Mesenchymal stem cell (in vitro differentiated cells and primary cell): ENCODE measurements at regions not wholly inside any gene's neighbourhood (a gene's known extent, or its start where the extent isn't known, plus 50 kb on each side); places are given as distances from the start of the nearest gene placed in this dataset.

Experiments used
- DNase-seq: peaks from one replicate; pipeline ENCODE4 v3.0.0-alpha.2; 2013
- H2AFZ ChIP-seq: one replicate; pipeline ENCODE4 v1.6.1; 2013; ENCODE audit warnings: low read depth, mild to moderate bottlenecking, control low read depth, inconsistent platforms, low read length, moderate library complexity
- H2AK5ac ChIP-seq: 2 replicates; pipeline ENCODE4 v1.6.1; 2013; ENCODE audit warnings: low read length, moderate library complexity, mild to moderate bottlenecking, inconsistent platforms; ENCODE audit not compliant: severe bottlenecking
- H2BK120ac ChIP-seq: one replicate; pipeline ENCODE4 v1.6.1; 2013; ENCODE audit warnings: low read depth, mild to moderate bottlenecking, inconsistent platforms, low read length, moderate library complexity
- H2BK12ac ChIP-seq, 2 experiments: one replicate each; pipeline ENCODE4 v1.6.1; 2013; ENCODE audit warnings: inconsistent platforms in 2 of 2, low read length in 2 of 2, mild to moderate bottlenecking in 2 of 2, moderate library complexity in 2 of 2, control low read depth in 1 of 2
- H2BK15ac ChIP-seq: one replicate; pipeline ENCODE4 v1.6.1; 2013; ENCODE audit warnings: mild to moderate bottlenecking, low read depth, inconsistent platforms; ENCODE audit not compliant: poor library complexity, severe bottlenecking
- H2BK5ac ChIP-seq: 2 replicates; pipeline ENCODE4 v1.6.1; 2013; ENCODE audit warnings: low read depth, mild to moderate bottlenecking, low read length, control low read depth, inconsistent platforms; ENCODE audit not compliant: poor library complexity, severe bottlenecking
- H3K14ac ChIP-seq, 2 experiments: one replicate each; pipeline ENCODE4 v1.6.1; 2013; ENCODE audit warnings: inconsistent platforms in 2 of 2, low read length in 2 of 2, control low read depth in 1 of 2, mild to moderate bottlenecking in 1 of 2, moderate library complexity in 1 of 2
- H3K18ac ChIP-seq, 2 experiments: one replicate each; pipeline ENCODE4 v1.6.1; 2013; ENCODE audit warnings: inconsistent platforms in 2 of 2, low read length in 2 of 2, control low read depth in 1 of 2, low read depth in 1 of 2, mild to moderate bottlenecking in 1 of 2
- H3K23ac ChIP-seq, 2 experiments: one replicate each; pipeline ENCODE4 v1.6.1; 2013; ENCODE audit warnings: inconsistent platforms in 2 of 2, low read length in 2 of 2, mild to moderate bottlenecking in 2 of 2, moderate library complexity in 2 of 2, control low read depth in 1 of 2
- H3K27ac ChIP-seq: 2 replicates; pipeline ENCODE4 v1.5.1; 2013; ENCODE audit warnings: mild to moderate bottlenecking, moderate library complexity, low read length, control low read depth, inconsistent platforms; ENCODE audit not compliant: poor library complexity, severe bottlenecking
- H3K27me3 ChIP-seq, 2 experiments: 2 replicates each; pipeline versions ENCODE4 v1.6.1 to v1.7.0; 2013; ENCODE audit warnings: low read length in 2 of 2, mild to moderate bottlenecking in 2 of 2, moderate library complexity in 2 of 2, control low read depth in 1 of 2, inconsistent platforms in 1 of 2; ENCODE audit not compliant: control insufficient read depth in 1 of 2, insufficient read depth in 1 of 2
- H3K36me3 ChIP-seq, 2 experiments: 2 replicates each; pipeline versions ENCODE4 v1.6.1 to v1.7.0; 2013; ENCODE audit warnings: low read length in 2 of 2, control low read depth in 1 of 2, inconsistent platforms in 1 of 2, low read depth in 1 of 2, mild to moderate bottlenecking in 1 of 2; ENCODE audit not compliant: insufficient read depth in 2 of 2, control insufficient read depth in 1 of 2
- H3K4ac ChIP-seq, 2 experiments: one replicate each; pipeline ENCODE4 v1.6.1; 2013; ENCODE audit warnings: inconsistent platforms in 2 of 2, low read length in 2 of 2, mild to moderate bottlenecking in 2 of 2, moderate library complexity in 2 of 2, control low read depth in 1 of 2, low read depth in 1 of 2
- H3K4me1 ChIP-seq: 2 replicates; pipeline ENCODE4 v1.6.1; 2013; ENCODE audit warnings: low read depth, low read length, control low read depth; ENCODE audit not compliant: control insufficient read depth, insufficient read depth
- H3K4me2 ChIP-seq: 2 replicates; pipeline ENCODE4 v1.6.1; 2013; ENCODE audit warnings: low read length, mild to moderate bottlenecking, inconsistent platforms; ENCODE audit not compliant: poor library complexity, severe bottlenecking
- H3K4me3 ChIP-seq, 2 experiments: 2 replicates each; pipeline versions ENCODE4 v1.5.1 to v1.7.0; 2013; ENCODE audit warnings: low read length in 2 of 2, mild to moderate bottlenecking in 2 of 2, control low read depth in 1 of 2, low read depth in 1 of 2; ENCODE audit not compliant: insufficient read depth in 1 of 2
- H3K79me1 ChIP-seq: replicated peaks from 2 replicates; pipeline ENCODE4 v1.6.1; 2013; ENCODE audit warnings: mild to moderate bottlenecking, control low read depth, low read length, inconsistent platforms; ENCODE audit not compliant: poor library complexity, severe bottlenecking
- H3K9ac ChIP-seq: 2 replicates; pipeline ENCODE4 v1.7.0; 2013; ENCODE audit warnings: mild to moderate bottlenecking, low read length, moderate library complexity
- H3K9me3 ChIP-seq: 2 replicates; pipeline ENCODE4 v1.7.0; 2013; ENCODE audit warnings: mild to moderate bottlenecking, low read length; ENCODE audit not compliant: control insufficient read depth
- H4K8ac ChIP-seq: one replicate; pipeline ENCODE4 v1.6.1; 2013; ENCODE audit warnings: inconsistent platforms, mild to moderate bottlenecking, low read length, moderate library complexity
- H4K91ac ChIP-seq: one replicate; pipeline ENCODE4 v1.6.1; 2013; ENCODE audit warnings: mild to moderate bottlenecking, low read length, inconsistent platforms
- WGBS: methylation state at CpG from one replicate; pipeline ENCODE4 v1.1.7; 2013; ENCODE audit warnings: mixed read lengths; 5-methylcytosine and 5-hydroxymethylcytosine counted together

DNA sequence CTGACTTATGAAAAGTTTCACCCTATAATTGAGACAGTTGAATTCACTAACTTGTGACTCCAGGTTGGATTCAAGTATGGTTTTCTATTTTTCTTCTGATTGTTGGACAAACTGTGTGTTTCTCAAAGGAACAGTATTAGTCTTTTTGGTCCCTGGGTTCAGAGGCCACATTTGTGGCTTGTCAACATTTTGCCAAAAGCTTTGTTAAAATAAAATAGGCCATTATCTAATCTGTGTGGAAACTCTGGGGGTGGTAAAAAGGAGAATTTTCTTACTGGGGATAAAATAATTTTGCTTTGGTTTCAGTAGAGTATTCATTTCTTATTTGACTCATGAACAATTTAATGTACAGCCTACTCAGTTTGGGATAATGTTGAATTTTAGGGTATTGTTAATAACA is 166.3 kb downstream of the TMEM167A start:
- Histone ChIP-seq H2AK5ac (no peak overlapping the region), H3K9me3 (peaks cover 12% of the 10 kb centered on the region), H3K4me1 (no peaks in the 10 kb centered on the region), H3K36me3 (no peaks in the 10 kb centered on the region), H3K23ac (no peak overlapping the region), H3K79me1 (no peaks in the 10 kb centered on the region), H4K91ac (no peak overlapping the region), H3K14ac (no peak overlapping the region), H2BK120ac (no peak overlapping the region), H3K4me2 (no peak overlapping the region), H2BK12ac (no peak overlapping the region), H3K4ac (no peak overlapping the region), H4K8ac (no peak overlapping the region), H3K9ac (no peak overlapping the region), H3K18ac (no peak overlapping the region), H2BK15ac (no peak overlapping the region), H3K27me3 (no peaks in the 10 kb centered on the region), H2AFZ (no peak overlapping the region), H3K4me3 (no peak overlapping the region), H3K27ac (no peak overlapping the region), H2BK5ac (no peak overlapping the region)
- DNase-seq, result no peak

DNA sequence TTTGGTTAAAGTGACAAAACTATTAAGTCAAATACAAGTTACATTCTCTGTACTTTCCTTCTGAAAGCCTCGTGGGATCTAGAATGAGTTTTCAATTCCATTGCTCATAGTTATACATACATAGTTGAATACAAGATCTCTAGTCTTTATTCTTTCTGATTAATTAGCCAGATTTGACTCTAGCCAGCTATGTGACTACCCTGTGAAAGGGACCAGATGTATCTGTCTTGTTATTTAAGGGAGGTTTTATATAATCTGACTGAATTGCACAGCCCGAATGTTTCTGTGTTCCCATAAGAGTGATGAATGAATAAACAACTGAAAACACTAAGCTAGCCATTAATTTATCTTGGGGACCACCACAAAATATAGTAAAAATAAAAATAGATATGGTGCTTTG is 166.7 kb downstream of the TMEM167A start:
- H3K14ac ChIP-seq, result no peak overlapping the region
- H3K36me3 ChIP-seq, result no peaks in the 10 kb centered on the region
- H3K27ac ChIP-seq, result no peak overlapping the region
- H2BK5ac ChIP-seq, result no peak overlapping the region
- H2BK12ac ChIP-seq, result no peak overlapping the region
- H3K4me3 ChIP-seq, result no peak overlapping the region
- H2BK120ac ChIP-seq, result no peak overlapping the region
- H4K91ac ChIP-seq, result no peak overlapping the region
- H3K18ac ChIP-seq, result no peak overlapping the region
- no peak for DNase-seq
- peaks cover 9% of the 10 kb centered on the region for H3K9me3 ChIP-seq
- no peak overlapping the region for H2AFZ ChIP-seq
- H3K79me1 ChIP-seq, result no peaks in the 10 kb centered on the region
- no CpG with 5 or more reads among the region's 2 CpGs for WGBS
- no peak overlapping the region for H2BK15ac ChIP-seq
- no peak overlapping the region for H3K4me2 ChIP-seq
- no peaks in the 10 kb centered on the region for H3K27me3 ChIP-seq
- no peaks in the 10 kb centered on the region for H3K4me1 ChIP-seq
- no peak overlapping the region for H3K4ac ChIP-seq
- no peak overlapping the region for H3K23ac ChIP-seq
- H2AK5ac ChIP-seq, result no peak overlapping the region
- no peak overlapping the region for H3K9ac ChIP-seq
- H4K8ac ChIP-seq, result no peak overlapping the region

DNA sequence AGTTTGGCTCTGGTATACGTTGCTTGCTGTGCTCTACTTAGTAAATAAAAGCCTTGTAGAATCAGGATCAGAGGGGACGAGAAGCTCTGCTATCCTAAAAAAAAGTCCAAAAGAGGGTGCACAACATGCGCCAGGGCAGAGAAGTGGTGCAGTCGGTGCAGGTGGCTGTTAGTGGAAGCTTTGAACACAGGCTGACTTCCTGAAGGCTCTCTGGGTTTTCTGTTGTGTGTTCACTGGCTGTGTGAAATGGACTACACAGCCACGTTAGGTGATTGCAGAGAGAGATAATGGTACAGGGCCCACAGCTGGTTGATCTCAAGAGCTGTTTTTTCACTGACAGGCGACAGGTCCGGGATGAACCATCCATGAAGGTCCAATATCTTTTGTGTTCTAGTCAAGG is 167.4 kb downstream of the TMEM167A start:
- Histone ChIP-seq H3K4me1 (no peaks in the 10 kb centered on the region), H3K4me3 (no peak overlapping the region), H2BK12ac (no peak overlapping the region), H2BK5ac (no peak overlapping the region), H3K27ac (no peak overlapping the region), H3K14ac (no peak overlapping the region), H3K4me2 (no peak overlapping the region), H4K8ac (no peak overlapping the region), H3K79me1 (no peaks in the 10 kb centered on the region), H4K91ac (no peak overlapping the region), H3K9ac (no peak overlapping the region), H3K9me3 (peaks cover 10% of the 10 kb centered on the region), H2BK15ac (no peak overlapping the region), H3K27me3 (no peaks in the 10 kb centered on the region), H3K4ac (no peak overlapping the region), H3K18ac (no peak overlapping the region), H3K23ac (no peak overlapping the region), H2AK5ac (no peak overlapping the region), H2BK120ac (no peak overlapping the region), H2AFZ (no peak overlapping the region), H3K36me3 (no peaks in the 10 kb centered on the region)
- WGBS, result 79% methylated on average over 7 of the region's 7 CpGs
- DNase-seq, result no peak

DNA sequence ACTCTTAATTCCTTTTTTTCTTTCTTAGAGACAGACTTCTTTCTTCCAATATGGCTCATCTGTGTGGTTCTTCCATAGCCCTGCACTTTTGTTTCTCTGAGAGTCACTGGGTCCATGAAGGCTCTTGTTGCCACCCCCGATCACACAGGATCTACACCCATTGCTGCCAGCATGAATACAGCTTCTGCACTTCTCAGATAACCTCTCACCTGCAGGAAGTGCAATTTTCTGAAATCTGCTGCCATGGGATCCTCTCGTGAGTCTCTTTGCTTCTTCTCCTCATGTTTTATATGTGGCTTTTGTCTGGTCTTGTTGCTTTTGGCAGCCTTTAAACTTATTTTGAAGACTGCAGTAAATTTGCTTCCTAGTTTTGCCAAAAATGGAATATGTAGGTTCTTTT is 171.2 kb downstream of the TMEM167A start:
- Histone ChIP-seq H3K4ac (no peak overlapping the region), H4K91ac (no peak overlapping the region), H3K9me3 (peaks cover 41% of the 10 kb centered on the region), H3K14ac (no peak overlapping the region), H3K4me2 (no peak overlapping the region), H2BK5ac (no peak overlapping the region), H2BK15ac (no peak overlapping the region), H3K4me1 (no peaks in the 10 kb centered on the region), H3K36me3 (no peaks in the 10 kb centered on the region), H3K18ac (no peak overlapping the region), H3K23ac (no peak overlapping the region), H3K27ac (no peak overlapping the region), H3K79me1 (no peaks in the 10 kb centered on the region), H2BK12ac (no peak overlapping the region), H2AK5ac (no peak overlapping the region), H4K8ac (no peak overlapping the region), H2BK120ac (no peak overlapping the region), H3K9ac (no peak overlapping the region), H3K4me3 (no peak overlapping the region), H2AFZ (no peak overlapping the region), H3K27me3 (no peaks in the 10 kb centered on the region)
- no peak for DNase-seq
- 81% methylated on average over 2 of the region's 2 CpGs for WGBS
